Colonic mucosa (tissue), 4 donors: ENCODE measurements at regions not wholly inside any gene's neighbourhood (a gene's known extent, or its start where the extent isn't known, plus 50 kb on each side); places are given as distances from the start of the nearest gene placed in this dataset.

Experiments used
- DNase-seq: peaks from one replicate; pipeline ENCODE4 v3.0.0-alpha.2; 2020
- H3K27ac ChIP-seq: fragments of 200-600 bp; one replicate; pipeline ENCODE4 v1.8.0; 2021
- H3K27me3 ChIP-seq: fragments of 200-600 bp; one replicate; pipeline ENCODE4 v1.8.0; 2021
- H3K36me3 ChIP-seq: fragments of 200-600 bp; one replicate; pipeline ENCODE4 v1.8.0; 2021
- H3K4me1 ChIP-seq: fragments of 200-600 bp; one replicate; pipeline ENCODE4 v1.8.0; 2021; ENCODE audit warnings: mild to moderate bottlenecking
- H3K4me3 ChIP-seq: fragments of 200-600 bp; one replicate; pipeline ENCODE4 v1.8.0; 2021
- H3K9ac ChIP-seq, 2 donors: one replicate each; pipeline ENCODE4 v1.7.0; 2013; ENCODE audit warnings: control low read depth in 2 of 2, low read depth in 2 of 2, low read length in 2 of 2
- H3K9me3 ChIP-seq: fragments of 200-600 bp; one replicate; pipeline ENCODE4 v1.8.0; 2021
- intact Hi-C: fragments of 100-400 bp; cut with DNase I; formaldehyde crosslinking; loops from one replicate; pipeline ENCODE4 v1.14.1; 2022
- TF ChIP-seq, protein P1 (sequence below): fragments of 200-600 bp; IDR thresholded peaks from one replicate; pipeline ENCODE4 v1.8.0; 2022; ENCODE audit warnings: antibody characterized with exemption, mild to moderate bottlenecking
- donor health status: healthy.
- donor health status: DM: no; HTN: no; CAD: no.
- donor health status: DM: no; HTN: no; CAD: no.

DNA sequence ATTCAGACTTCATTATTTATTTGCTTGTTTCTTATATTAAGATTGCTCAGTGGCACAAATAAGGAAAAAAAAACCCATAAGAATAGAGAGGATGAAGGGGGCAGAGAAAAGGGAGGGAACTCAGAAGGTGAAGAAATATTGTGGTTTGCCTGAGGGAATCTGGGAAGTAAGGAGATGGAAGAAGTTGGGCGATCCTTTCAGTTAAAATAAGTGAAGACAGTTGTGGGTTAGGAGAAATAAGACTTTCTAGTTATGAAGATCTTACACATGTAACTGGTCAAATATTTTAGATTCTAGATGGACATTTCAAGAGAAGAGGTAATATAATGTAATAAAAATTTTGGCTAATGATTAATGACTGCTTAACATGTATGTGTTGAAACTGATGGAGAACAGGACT lies 138.7 kb upstream of the LIMCH1 start:
- intact Hi-C loops = no loop called here
- no peak overlapping the region for H3K27ac ChIP-seq
- H3K36me3 ChIP-seq = no peaks in the 10 kb centered on the region
- H3K4me1 ChIP-seq = no peaks in the 10 kb centered on the region
- DNase-seq = no peak
- H3K27me3 ChIP-seq = no peaks in the 10 kb centered on the region
- H3K9me3 ChIP-seq = no peaks in the 10 kb centered on the region
- TF ChIP-seq, protein P1, sequence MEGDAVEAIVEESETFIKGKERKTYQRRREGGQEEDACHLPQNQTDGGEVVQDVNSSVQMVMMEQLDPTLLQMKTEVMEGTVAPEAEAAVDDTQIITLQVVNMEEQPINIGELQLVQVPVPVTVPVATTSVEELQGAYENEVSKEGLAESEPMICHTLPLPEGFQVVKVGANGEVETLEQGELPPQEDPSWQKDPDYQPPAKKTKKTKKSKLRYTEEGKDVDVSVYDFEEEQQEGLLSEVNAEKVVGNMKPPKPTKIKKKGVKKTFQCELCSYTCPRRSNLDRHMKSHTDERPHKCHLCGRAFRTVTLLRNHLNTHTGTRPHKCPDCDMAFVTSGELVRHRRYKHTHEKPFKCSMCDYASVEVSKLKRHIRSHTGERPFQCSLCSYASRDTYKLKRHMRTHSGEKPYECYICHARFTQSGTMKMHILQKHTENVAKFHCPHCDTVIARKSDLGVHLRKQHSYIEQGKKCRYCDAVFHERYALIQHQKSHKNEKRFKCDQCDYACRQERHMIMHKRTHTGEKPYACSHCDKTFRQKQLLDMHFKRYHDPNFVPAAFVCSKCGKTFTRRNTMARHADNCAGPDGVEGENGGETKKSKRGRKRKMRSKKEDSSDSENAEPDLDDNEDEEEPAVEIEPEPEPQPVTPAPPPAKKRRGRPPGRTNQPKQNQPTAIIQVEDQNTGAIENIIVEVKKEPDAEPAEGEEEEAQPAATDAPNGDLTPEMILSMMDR = no peak
- no peak overlapping the region for H3K9ac ChIP-seq
- H3K4me3 ChIP-seq = no peak overlapping the region

DNA sequence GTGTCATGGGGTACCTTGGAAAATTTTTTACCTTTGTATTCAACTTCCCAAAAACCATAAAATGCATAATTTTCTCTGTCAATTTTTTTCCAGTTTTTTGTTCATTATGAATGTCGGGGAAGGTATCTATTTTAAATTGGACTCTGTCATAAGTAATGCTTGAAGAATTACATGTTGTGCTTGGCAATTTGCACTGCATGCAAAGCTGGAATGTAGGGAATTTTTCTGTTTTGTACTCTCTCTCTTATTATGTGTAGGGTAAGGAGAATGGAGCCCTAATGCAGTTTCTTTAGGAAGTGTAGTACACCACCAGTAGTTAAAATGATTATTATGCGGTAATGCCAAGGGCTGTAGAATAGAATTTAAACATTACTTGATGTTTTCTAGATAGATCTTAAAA lies 137.7 kb upstream of the LIMCH1 start:
- H3K36me3 ChIP-seq = no peaks in the 10 kb centered on the region
- H3K9me3 ChIP-seq = no peaks in the 10 kb centered on the region
- intact Hi-C loops = no loop called here
- no peak for DNase-seq
- no peak overlapping the region for H3K4me3 ChIP-seq
- no peaks in the 10 kb centered on the region for H3K4me1 ChIP-seq
- H3K9ac ChIP-seq = no peak overlapping the region
- TF ChIP-seq, protein P1 = no peak
- H3K27me3 ChIP-seq = no peaks in the 10 kb centered on the region
- no peak overlapping the region for H3K27ac ChIP-seq

DNA sequence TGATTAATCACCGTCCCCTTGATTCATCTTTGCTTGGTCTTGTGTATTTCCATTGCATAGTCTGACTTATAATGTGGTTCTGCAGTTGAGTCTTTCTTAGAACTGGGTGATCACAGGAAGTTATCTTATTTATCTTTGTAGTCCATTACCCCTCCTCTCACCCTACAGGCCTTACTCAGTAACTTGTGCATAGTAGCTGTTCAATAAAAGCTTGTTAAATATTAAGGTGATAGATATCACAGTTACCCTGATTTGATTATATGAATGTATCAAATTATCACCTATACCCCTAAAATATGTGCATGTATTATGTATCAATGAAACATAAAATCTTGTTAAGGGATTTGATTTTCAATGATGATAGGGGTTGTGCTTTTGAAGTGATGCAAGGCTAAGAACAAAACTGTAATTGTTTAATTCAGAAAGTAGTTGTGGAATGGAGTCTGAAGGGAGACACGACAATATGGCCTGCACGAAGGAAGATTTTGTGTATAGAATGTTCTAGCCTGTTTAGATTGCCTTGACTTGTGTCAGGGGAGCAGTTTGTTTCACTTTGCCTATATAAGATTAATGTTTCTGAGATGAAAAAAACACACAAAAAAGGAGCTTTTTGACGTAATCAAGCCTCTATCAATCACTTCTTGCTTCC lies 132.4 kb upstream of the LIMCH1 start:
- TF ChIP-seq, protein P1 = no peak
- Histone ChIP-seq H3K9me3 (no peaks in the 10 kb centered on the region), H3K27ac (no peak overlapping the region), H3K4me3 (no peak overlapping the region), H3K9ac (no peak overlapping the region), H3K4me1 (no peaks in the 10 kb centered on the region), H3K27me3 (no peaks in the 10 kb centered on the region), H3K36me3 (no peaks in the 10 kb centered on the region)
- DNase-seq = no peak
- intact Hi-C loops = no loop called here

DNA sequence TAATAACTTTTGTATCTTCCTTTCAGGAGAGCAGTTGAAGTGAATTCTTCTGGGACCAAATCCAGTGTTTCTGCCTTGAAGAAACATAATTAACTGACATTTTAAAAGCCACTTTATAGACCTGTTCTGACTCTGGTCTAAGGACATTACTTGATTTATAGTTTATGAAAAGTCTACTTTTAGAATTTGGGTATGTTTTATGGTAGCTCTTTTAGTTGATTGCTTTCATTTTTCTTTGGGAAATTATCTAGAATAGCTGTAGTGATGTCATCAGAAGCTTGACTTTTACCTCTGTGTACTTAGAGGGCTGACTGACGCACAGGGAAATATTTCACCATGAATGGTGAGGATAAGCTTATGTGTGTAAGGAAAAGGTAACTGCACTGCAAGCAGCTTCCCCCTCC lies 131.8 kb upstream of the LIMCH1 start:
- H3K4me1 ChIP-seq = no peaks in the 10 kb centered on the region
- no peak for DNase-seq
- TF ChIP-seq, protein P1 = no peak
- H3K36me3 ChIP-seq = no peaks in the 10 kb centered on the region
- H3K9ac ChIP-seq = no peak overlapping the region
- no peaks in the 10 kb centered on the region for H3K27me3 ChIP-seq
- intact Hi-C loops = no loop called here
- H3K9me3 ChIP-seq = no peaks in the 10 kb centered on the region
- no peak overlapping the region for H3K27ac ChIP-seq
- no peak overlapping the region for H3K4me3 ChIP-seq

DNA sequence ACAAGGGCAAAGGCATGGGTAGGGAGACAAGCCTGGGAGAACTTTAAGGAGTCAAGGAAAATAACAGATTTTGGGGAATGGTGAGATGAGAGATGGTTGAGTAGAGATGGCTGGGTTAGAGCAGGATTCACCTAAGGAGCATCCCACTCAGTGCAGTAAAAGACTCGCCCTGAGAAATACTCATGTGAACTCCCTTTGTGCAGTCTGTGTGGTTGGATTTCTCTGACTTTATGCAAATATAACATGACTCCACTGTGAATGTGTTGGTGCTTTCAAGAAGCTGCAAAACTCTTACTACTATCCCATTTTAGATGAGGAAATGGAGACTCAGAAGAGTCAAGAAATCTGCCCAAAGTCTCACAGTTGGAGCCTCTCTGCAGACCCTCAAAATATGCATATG lies 129.8 kb upstream of the LIMCH1 start:
- Histone ChIP-seq H3K9ac (no peak overlapping the region), H3K9me3 (no peaks in the 10 kb centered on the region), H3K27ac (no peak overlapping the region), H3K4me1 (no peaks in the 10 kb centered on the region), H3K27me3 (no peaks in the 10 kb centered on the region), H3K36me3 (no peaks in the 10 kb centered on the region), H3K4me3 (no peak overlapping the region)
- TF ChIP-seq, protein P1 = no peak
- DNase-seq = no peak
- intact Hi-C loops = no loop called here
